ENCODE measurements at regions not wholly inside any gene's neighbourhood (a gene's known extent, or its start where the extent isn't known, plus 50 kb on each side); places are given as distances from the start of the nearest gene placed in this dataset.
A peak's percentile ranks its signal among the peaks of the same experiment; 100 is the strongest.

GRCh38 chr12:5138845-5139244, 95.2 kb downstream of the KCNA5 start:
- no peak overlapping the region for H2AFZ ChIP-seq

GRCh38 chr12:5139751-5140150, 96.1 kb downstream of the KCNA5 start:
- 90% methylated on average over 6 of the region's 6 CpGs for WGBS (ENCODE audit: low lambda C conversion rate, missing lambda C conversion rate)
- no peaks in the 10 kb centered on the region for H3K79me2 ChIP-seq
- no peak for TF ChIP-seq CTCF (IDR thresholded peaks at IDR 0.05; ENCODE audit: poor library complexity)
- TF ChIP-seq EZH2 (IDR thresholded peaks at IDR 0.05; ENCODE audit: borderline replicate concordance): no peak
- no peak for TF ChIP-seq EZH2phosphoT487 (IDR thresholded peaks at IDR 0.05; ENCODE audit: low read depth, severe bottlenecking, unreplicated experiment)
- H3K4me2 ChIP-seq: no peak overlapping the region
- no peak overlapping the region for H3K27ac ChIP-seq
- DNase-seq (ENCODE audit: low spot score): no peak
- no peaks in the 10 kb centered on the region for H3K9me2 ChIP-seq (replicated peaks; ENCODE audit: insufficient read depth)
- H3K27me3 ChIP-seq: no peaks in the 10 kb centered on the region
- no peaks in the 10 kb centered on the region for H3K4me1 ChIP-seq (ENCODE audit: insufficient read depth)
- H3K9me3 ChIP-seq (ENCODE audit: low read depth): no peaks in the 10 kb centered on the region
- no peak overlapping the region for H3K4me3 ChIP-seq
- H4K20me1 ChIP-seq (ENCODE audit: insufficient read depth, poor library complexity, severe bottlenecking): no peaks in the 10 kb centered on the region
- H2AFZ ChIP-seq: no peak overlapping the region
- H3K36me3 ChIP-seq (replicated peaks; ENCODE audit: insufficient read depth, low read depth): no peaks in the 10 kb centered on the region

More at GRCh38 chr12:5138845-5139244, 95.2 kb downstream of the KCNA5 start:
- TF ChIP-seq CTCF (IDR thresholded peaks at IDR 0.05; ENCODE audit: poor library complexity) (no peak), EZH2 (IDR thresholded peaks at IDR 0.05; ENCODE audit: borderline replicate concordance) (no peak), EZH2phosphoT487 (IDR thresholded peaks at IDR 0.05; ENCODE audit: low read depth, severe bottlenecking, unreplicated experiment) (no peak)
- DNase-seq (ENCODE audit: low spot score): no peak
- Histone ChIP-seq H3K36me3 (replicated peaks; ENCODE audit: insufficient read depth, low read depth) (no peaks in the 10 kb centered on the region), H4K20me1 (ENCODE audit: insufficient read depth, poor library complexity, severe bottlenecking) (no peaks in the 10 kb centered on the region), H3K4me3 (no peak overlapping the region), H3K9me3 (ENCODE audit: low read depth) (no peaks in the 10 kb centered on the region), H3K27ac (no peak overlapping the region), H3K79me2 (no peaks in the 10 kb centered on the region), H3K9me2 (replicated peaks; ENCODE audit: insufficient read depth) (no peaks in the 10 kb centered on the region), H3K4me2 (no peak overlapping the region), H3K27me3 (no peaks in the 10 kb centered on the region), H3K4me1 (ENCODE audit: insufficient read depth) (no peaks in the 10 kb centered on the region)

- TF ChIP-seq EZH2phosphoT487 (IDR thresholded peaks at IDR 0.05; ENCODE audit: low read depth, severe bottlenecking, unreplicated experiment) (no peak), CTCF (IDR thresholded peaks at IDR 0.05; ENCODE audit: poor library complexity) (no peak), EZH2 (IDR thresholded peaks at IDR 0.05; ENCODE audit: borderline replicate concordance) (no peak)
- no peak overlapping the region for H3K4me3 ChIP-seq
- H3K9me2 ChIP-seq (replicated peaks; ENCODE audit: insufficient read depth): no peaks in the 10 kb centered on the region
- H3K4me1 ChIP-seq (ENCODE audit: insufficient read depth): no peaks in the 10 kb centered on the region
- no peak for DNase-seq (ENCODE audit: low spot score)
- H3K27me3 ChIP-seq: no peaks in the 10 kb centered on the region
- H3K36me3 ChIP-seq (replicated peaks; ENCODE audit: insufficient read depth, low read depth): no peaks in the 10 kb centered on the region
- WGBS (ENCODE audit: low lambda C conversion rate, missing lambda C conversion rate): 53% methylated on average over 3 of the region's 3 CpGs
- no peaks in the 10 kb centered on the region for H3K79me2 ChIP-seq
- H3K9me3 ChIP-seq (ENCODE audit: low read depth): no peaks in the 10 kb centered on the region
- peak overlapping the region; percentile 42 for H2AFZ ChIP-seq
- H3K27ac ChIP-seq: no peak overlapping the region
- no peaks in the 10 kb centered on the region for H4K20me1 ChIP-seq (ENCODE audit: insufficient read depth, poor library complexity, severe bottlenecking)
- H3K4me2 ChIP-seq: no peak overlapping the region
Observed at GRCh38 chr12:5140190-5140589, 96.5 kb downstream of the KCNA5 start.

- H3K4me1 ChIP-seq (ENCODE audit: insufficient read depth): no peaks in the 10 kb centered on the region
- H2AFZ ChIP-seq: no peak overlapping the region
- H3K79me2 ChIP-seq: no peaks in the 10 kb centered on the region
- TF ChIP-seq EZH2 (IDR thresholded peaks at IDR 0.05; ENCODE audit: borderline replicate concordance): no peak
- no peak for TF ChIP-seq CTCF (IDR thresholded peaks at IDR 0.05; ENCODE audit: poor library complexity)
- TF ChIP-seq EZH2phosphoT487 (IDR thresholded peaks at IDR 0.05; ENCODE audit: low read depth, severe bottlenecking, unreplicated experiment): no peak
- no peaks in the 10 kb centered on the region for H3K9me2 ChIP-seq (replicated peaks; ENCODE audit: insufficient read depth)
- no peak overlapping the region for H3K4me3 ChIP-seq
- no peaks in the 10 kb centered on the region for H3K36me3 ChIP-seq (replicated peaks; ENCODE audit: insufficient read depth, low read depth)
- H3K27me3 ChIP-seq: no peaks in the 10 kb centered on the region
- H4K20me1 ChIP-seq (ENCODE audit: insufficient read depth, poor library complexity, severe bottlenecking): no peaks in the 10 kb centered on the region
- no peak overlapping the region for H3K4me2 ChIP-seq
- no peaks in the 10 kb centered on the region for H3K9me3 ChIP-seq (ENCODE audit: low read depth)
- DNase-seq (ENCODE audit: low spot score): no peak
- no peak overlapping the region for H3K27ac ChIP-seq
- WGBS (ENCODE audit: low lambda C conversion rate, missing lambda C conversion rate): 93% methylated on average over 1 of the region's 1 CpG
Observed at GRCh38 chr12:5148880-5149279, 105.2 kb downstream of the KCNA5 start.
